ENCODE measurements at regions not wholly inside any gene's neighbourhood (a gene's known extent, or its start where the extent isn't known, plus 50 kb on each side); places are given as distances from the start of the nearest gene placed in this dataset.

GRCh38 chr9:16970321-16970720 is 99.9 kb upstream of the BNC2 start:
- TF ChIP-seq EP300 (IDR thresholded peaks at IDR 0.05; ENCODE audit: borderline replicate concordance in 1 of 2, low read depth in 2 of 2, low read length in 2 of 2) (no peak), CBX5 (IDR thresholded peaks at IDR 0.05; ENCODE audit: low read depth, low read length) (no peak), POLR2A (IDR thresholded peaks at IDR 0.05; ENCODE audit: control extremely low read depth in 1 of 2, low read depth in 2 of 2, low read length in 2 of 2) (no peak), TCF12 (IDR thresholded peaks at IDR 0.05; ENCODE audit: low read depth, low read length) (no peak), YY1 (IDR thresholded peaks at IDR 0.05; ENCODE audit: low read depth, low read length) (no peak), BRCA1 (IDR thresholded peaks at IDR 0.05; ENCODE audit: low read depth, low read length) (no peak), SP1 (IDR thresholded peaks at IDR 0.05; ENCODE audit: low read depth, low read length) (no peak), KDM1A (IDR thresholded peaks at IDR 0.05; ENCODE audit: borderline replicate concordance, low read length) (no peak), ZNF274 (IDR thresholded peaks at IDR 0.05; ENCODE audit: borderline replicate concordance, extremely low read depth, low read length) (no peak), BACH1 (IDR thresholded peaks at IDR 0.05; ENCODE audit: low read length) (no peak)
- TF ChIP-seq, protein P1, sequence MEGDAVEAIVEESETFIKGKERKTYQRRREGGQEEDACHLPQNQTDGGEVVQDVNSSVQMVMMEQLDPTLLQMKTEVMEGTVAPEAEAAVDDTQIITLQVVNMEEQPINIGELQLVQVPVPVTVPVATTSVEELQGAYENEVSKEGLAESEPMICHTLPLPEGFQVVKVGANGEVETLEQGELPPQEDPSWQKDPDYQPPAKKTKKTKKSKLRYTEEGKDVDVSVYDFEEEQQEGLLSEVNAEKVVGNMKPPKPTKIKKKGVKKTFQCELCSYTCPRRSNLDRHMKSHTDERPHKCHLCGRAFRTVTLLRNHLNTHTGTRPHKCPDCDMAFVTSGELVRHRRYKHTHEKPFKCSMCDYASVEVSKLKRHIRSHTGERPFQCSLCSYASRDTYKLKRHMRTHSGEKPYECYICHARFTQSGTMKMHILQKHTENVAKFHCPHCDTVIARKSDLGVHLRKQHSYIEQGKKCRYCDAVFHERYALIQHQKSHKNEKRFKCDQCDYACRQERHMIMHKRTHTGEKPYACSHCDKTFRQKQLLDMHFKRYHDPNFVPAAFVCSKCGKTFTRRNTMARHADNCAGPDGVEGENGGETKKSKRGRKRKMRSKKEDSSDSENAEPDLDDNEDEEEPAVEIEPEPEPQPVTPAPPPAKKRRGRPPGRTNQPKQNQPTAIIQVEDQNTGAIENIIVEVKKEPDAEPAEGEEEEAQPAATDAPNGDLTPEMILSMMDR (IDR thresholded peaks at IDR 0.05; ENCODE audit: control extremely low read depth in 1 of 3, insufficient read depth in 1 of 3, low read depth in 1 of 3, low read length in 3 of 3), result no peak

All from H1 (cell line).